CD4-positive, CD25-positive, alpha-beta regulatory T cell (primary cell): ENCODE measurements at regions not wholly inside any gene's neighbourhood (a gene's known extent, or its start where the extent isn't known, plus 50 kb on each side); places are given as distances from the start of the nearest gene placed in this dataset.

Experiments used
- ATAC-seq, 2 donors: fragments of 150-1000 bp; cut with Tn5 transposase; one replicate each; pipeline ENCODE4 v1.10.0; 2021; ENCODE audit warnings: low read depth in 2 of 2, moderate number of reproducible peaks in 2 of 2, moderate library complexity in 1 of 2
- DNase-seq, 3 donors: peaks; one replicate each; pipeline versions ENCODE4 v3.0.0 to v3.0.0-alpha.2; 2012 to 2022; ENCODE audit warnings: mixed read lengths in 1 of 3
- H3K27ac ChIP-seq: one replicate; pipeline ENCODE4 v1.7.0; 2013; ENCODE audit warnings: mild to moderate bottlenecking, low read length; ENCODE audit not compliant: insufficient read depth, poor library complexity, severe bottlenecking
- H3K27me3 ChIP-seq: one replicate; pipeline ENCODE4 v1.7.0; 2013; ENCODE audit warnings: low read length; ENCODE audit not compliant: control insufficient read depth, insufficient read depth
- H3K36me3 ChIP-seq: one replicate; pipeline ENCODE4 v1.7.0; 2013; ENCODE audit warnings: mild to moderate bottlenecking, low read length, moderate library complexity; ENCODE audit not compliant: control insufficient read depth, insufficient read depth
- H3K4me1 ChIP-seq: 2 replicates; pipeline ENCODE4 v1.7.0; 2013; ENCODE audit warnings: mild to moderate bottlenecking, low read length; ENCODE audit not compliant: insufficient read depth, control insufficient read depth, poor library complexity, severe bottlenecking
- H3K4me3 ChIP-seq: one replicate; pipeline ENCODE4 v1.7.0; 2013; ENCODE audit warnings: low read depth, mild to moderate bottlenecking, low read length, moderate library complexity
- H3K9me3 ChIP-seq, 2 experiments: 1 replicate in 1 of 2; 2 replicates in 1 of 2; pipeline ENCODE4 v1.7.0; 2013; ENCODE audit warnings: low read length in 2 of 2, mild to moderate bottlenecking in 1 of 2, moderate library complexity in 1 of 2; ENCODE audit not compliant: control insufficient read depth in 2 of 2
- H3K27ac Mint-ChIP-seq, 3 donors: one replicate each; pipeline ENCODE4 v1.8.0; 2020 to 2022; ENCODE audit warnings: mild to moderate bottlenecking in 3 of 3, mixed read lengths in 3 of 3, moderate library complexity in 2 of 3
- H3K27me3 Mint-ChIP-seq: one replicate; pipeline ENCODE4 v1.8.0; 2022; ENCODE audit warnings: mild to moderate bottlenecking, mixed read lengths
- H3K36me3 Mint-ChIP-seq: one replicate; pipeline ENCODE4 v1.8.0; 2020; ENCODE audit warnings: mixed read lengths
- H3K4me1 Mint-ChIP-seq, 4 donors: one replicate each; pipeline ENCODE4 v1.8.0; 2020 to 2022; ENCODE audit warnings: mixed read lengths in 4 of 4, mild to moderate bottlenecking in 1 of 4
- H3K4me3 Mint-ChIP-seq, 4 donors: one replicate each; pipeline ENCODE4 v1.8.0; 2020 to 2022; ENCODE audit warnings: mild to moderate bottlenecking in 4 of 4, mixed read lengths in 4 of 4, moderate library complexity in 3 of 4
- H3K9me3 Mint-ChIP-seq, 7 donors: one replicate each; pipeline ENCODE4 v1.8.0; 2020 to 2022; ENCODE audit warnings: mixed read lengths in 7 of 7, mild to moderate bottlenecking in 3 of 7, moderate library complexity in 2 of 7

- DNase-seq = no peak
- H3K27ac Mint-ChIP-seq = no peak overlapping the region
- peaks cover 0 to 10% (median 6%) of the 10 kb centered on the region in 7 donors for H3K9me3 Mint-ChIP-seq
- ATAC-seq = no peak
- H3K4me1 Mint-ChIP-seq = no peaks in the 10 kb centered on the region
- Histone ChIP-seq H3K36me3 (no peaks in the 10 kb centered on the region), H3K27ac (no peak overlapping the region), H3K4me3 (no peak overlapping the region), H3K27me3 (no peaks in the 10 kb centered on the region), H3K4me1 (no peaks in the 10 kb centered on the region), H3K9me3 (no peaks in the 10 kb centered on the region)
- peak overlapping the region in 1 of 4 donors; percentile 33 for H3K4me3 Mint-ChIP-seq
- H3K27me3 Mint-ChIP-seq = no peaks in the 10 kb centered on the region
- H3K36me3 Mint-ChIP-seq = no peaks in the 10 kb centered on the region
These were observed 427.7 kb downstream of the HTR7 start for GRCh38 chr10:90430186-90430585.

GRCh38 chr10:90432866-90433265 lies 425.0 kb downstream of the HTR7 start:
- H3K9me3 Mint-ChIP-seq = peaks cover 0 to 6% (median 3%) of the 10 kb centered on the region in 7 donors
- H3K4me3 Mint-ChIP-seq = no peak overlapping the region
- H3K4me1 ChIP-seq = no peaks in the 10 kb centered on the region
- no peaks in the 10 kb centered on the region for H3K9me3 ChIP-seq
- ATAC-seq (no peak), DNase-seq (no peak)
- no peaks in the 10 kb centered on the region for H3K27me3 Mint-ChIP-seq
- H3K27me3 ChIP-seq = no peaks in the 10 kb centered on the region
- no peaks in the 10 kb centered on the region for H3K36me3 Mint-ChIP-seq
- no peaks in the 10 kb centered on the region for H3K4me1 Mint-ChIP-seq
- no peaks in the 10 kb centered on the region for H3K36me3 ChIP-seq
- H3K4me3 ChIP-seq = no peak overlapping the region
- no peak overlapping the region for H3K27ac ChIP-seq
- H3K27ac Mint-ChIP-seq = no peak overlapping the region

GRCh38 chr10:90435296-90435695 lies 422.5 kb downstream of the HTR7 start:
- ATAC-seq (no peak), DNase-seq (no peak)
- Mint-ChIP-seq H3K27me3 (no peaks in the 10 kb centered on the region), H3K9me3 (peaks cover 0 to 6% (median 3%) of the 10 kb centered on the region in 7 donors), H3K4me1 (no peaks in the 10 kb centered on the region), H3K27ac (no peak overlapping the region), H3K36me3 (no peaks in the 10 kb centered on the region), H3K4me3 (no peak overlapping the region)
- no peaks in the 10 kb centered on the region for H3K27me3 ChIP-seq
- H3K9me3 ChIP-seq = no peaks in the 10 kb centered on the region
- H3K27ac ChIP-seq = no peak overlapping the region
- H3K36me3 ChIP-seq = no peaks in the 10 kb centered on the region
- H3K4me1 ChIP-seq = no peaks in the 10 kb centered on the region
- no peak overlapping the region for H3K4me3 ChIP-seq

GRCh38 chr10:90437452-90437851 lies 420.4 kb downstream of the HTR7 start:
- H3K27me3 Mint-ChIP-seq = peaks cover 1% of the 10 kb centered on the region
- ATAC-seq = no peak
- H3K4me3 Mint-ChIP-seq = no peak overlapping the region
- H3K27ac ChIP-seq = no peak overlapping the region
- DNase-seq = no peak
- H3K27me3 ChIP-seq = no peaks in the 10 kb centered on the region
- peaks cover 4 to 6% of the 10 kb centered on the region in 2 experiments for H3K9me3 ChIP-seq
- H3K9me3 Mint-ChIP-seq = peaks cover 0 to 15% (median 6%) of the 10 kb centered on the region in 7 donors
- H3K36me3 Mint-ChIP-seq = no peaks in the 10 kb centered on the region
- no peaks in the 10 kb centered on the region for H3K4me1 ChIP-seq
- no peak overlapping the region for H3K4me3 ChIP-seq
- H3K27ac Mint-ChIP-seq = no peak overlapping the region
- H3K36me3 ChIP-seq = no peaks in the 10 kb centered on the region
- no peaks in the 10 kb centered on the region for H3K4me1 Mint-ChIP-seq

- Histone ChIP-seq H3K36me3 (no peaks in the 10 kb centered on the region), H3K9me3 (peaks cover 6 to 10% of the 10 kb centered on the region in 2 experiments), H3K4me3 (no peak overlapping the region), H3K4me1 (no peaks in the 10 kb centered on the region), H3K27ac (no peak overlapping the region), H3K27me3 (no peaks in the 10 kb centered on the region)
- H3K27ac Mint-ChIP-seq = no peak overlapping the region
- ATAC-seq (no peak), DNase-seq (no peak)
- H3K27me3 Mint-ChIP-seq = peaks cover 4% of the 10 kb centered on the region
- no peaks in the 10 kb centered on the region for H3K36me3 Mint-ChIP-seq
- no peaks in the 10 kb centered on the region for H3K4me1 Mint-ChIP-seq
- no peak overlapping the region for H3K4me3 Mint-ChIP-seq
- H3K9me3 Mint-ChIP-seq = peaks cover 0 to 28% (median 6%) of the 10 kb centered on the region in 7 donors
These were observed 417.0 kb downstream of the HTR7 start for GRCh38 chr10:90440870-90441269.

- no peaks in the 10 kb centered on the region for H3K4me1 Mint-ChIP-seq
These were observed 414.5 kb downstream of the HTR7 start for GRCh38 chr10:90443342-90443741.

GRCh38 chr10:90447831-90448230 lies 410.0 kb downstream of the HTR7 start:
- Mint-ChIP-seq H3K36me3 (no peaks in the 10 kb centered on the region), H3K4me3 (no peak overlapping the region), H3K4me1 (no peaks in the 10 kb centered on the region), H3K27ac (no peak overlapping the region), H3K9me3 (peaks cover 0 to 16% (median 4%) of the 10 kb centered on the region in 7 donors), H3K27me3 (no peaks in the 10 kb centered on the region)
- Histone ChIP-seq H3K4me3 (no peak overlapping the region), H3K27ac (no peak overlapping the region), H3K9me3 (peaks cover 0 to 3% of the 10 kb centered on the region in 2 experiments), H3K36me3 (no peaks in the 10 kb centered on the region), H3K4me1 (no peaks in the 10 kb centered on the region), H3K27me3 (no peaks in the 10 kb centered on the region)
- no peak for DNase-seq
- no peak for ATAC-seq

More at GRCh38 chr10:90443342-90443741, 414.5 kb downstream of the HTR7 start:
- Mint-ChIP-seq H3K9me3 (peaks cover 0 to 33% (median 6%) of the 10 kb centered on the region in 7 donors), H3K27ac (no peak overlapping the region), H3K36me3 (no peaks in the 10 kb centered on the region), H3K27me3 (peaks cover 4% of the 10 kb centered on the region), H3K4me3 (no peak overlapping the region)
- Histone ChIP-seq H3K36me3 (no peaks in the 10 kb centered on the region), H3K27ac (no peak overlapping the region), H3K9me3 (peaks cover 6 to 10% of the 10 kb centered on the region in 2 experiments), H3K4me3 (no peak overlapping the region), H3K27me3 (no peaks in the 10 kb centered on the region), H3K4me1 (no peaks in the 10 kb centered on the region)
- no peak for DNase-seq
- no peak for ATAC-seq

GRCh38 chr10:90450797-90451196 lies 407.0 kb downstream of the HTR7 start:
- Mint-ChIP-seq H3K36me3 (no peaks in the 10 kb centered on the region), H3K27me3 (no peaks in the 10 kb centered on the region), H3K4me1 (no peaks in the 10 kb centered on the region), H3K4me3 (no peak overlapping the region), H3K27ac (no peak overlapping the region), H3K9me3 (peaks cover 0 to 10% (median 1%) of the 10 kb centered on the region in 7 donors)
- DNase-seq = no peak
- Histone ChIP-seq H3K27me3 (no peaks in the 10 kb centered on the region), H3K4me3 (no peak overlapping the region), H3K9me3 (no peaks in the 10 kb centered on the region), H3K36me3 (no peaks in the 10 kb centered on the region), H3K4me1 (no peaks in the 10 kb centered on the region), H3K27ac (no peak overlapping the region)
- no peak for ATAC-seq
